Dedifferentiated amniotic fluid mesenchymal stem cell (primary cell): ENCODE measurements at regions not wholly inside any gene's neighbourhood (a gene's known extent, or its start where the extent isn't known, plus 50 kb on each side); places are given as distances from the start of the nearest gene placed in this dataset.

ENCODE experiments used
- DNase-seq: peaks from one replicate; pipeline ENCODE4 v3.0.0-alpha.2; 2016; ENCODE audit errors: extremely low spot score

DNA sequence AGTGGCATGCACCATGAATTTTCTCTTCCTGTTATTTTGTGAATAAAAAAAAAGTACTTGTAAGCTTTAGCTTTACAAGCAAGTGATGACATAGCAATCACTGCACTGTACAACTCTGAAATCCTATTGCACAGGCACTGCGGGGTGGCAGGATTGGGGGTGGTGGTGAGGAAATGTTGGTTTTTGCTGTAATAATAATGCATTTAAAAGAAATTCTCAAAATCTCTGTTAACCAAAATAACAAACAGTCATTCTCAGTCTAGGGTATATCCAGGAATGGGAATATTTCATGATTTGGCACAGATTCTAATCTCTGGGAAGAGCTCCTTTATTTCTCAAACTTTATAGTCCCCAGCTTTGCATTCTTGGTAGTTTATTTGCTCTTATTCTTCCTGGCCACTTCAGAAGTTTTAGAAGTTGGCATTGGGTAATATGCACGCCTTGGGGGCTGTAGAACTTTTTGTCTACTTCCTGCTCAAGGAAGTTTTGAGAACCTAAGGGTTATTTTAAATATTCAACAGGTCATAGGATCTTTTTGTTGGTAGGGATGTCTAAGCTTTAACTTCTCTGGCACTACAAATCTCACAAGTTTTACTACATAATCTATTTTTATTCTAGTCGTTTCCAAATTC lies 353.0 kb upstream of the KLF12 start:
- no peak for DNase-seq

DNA sequence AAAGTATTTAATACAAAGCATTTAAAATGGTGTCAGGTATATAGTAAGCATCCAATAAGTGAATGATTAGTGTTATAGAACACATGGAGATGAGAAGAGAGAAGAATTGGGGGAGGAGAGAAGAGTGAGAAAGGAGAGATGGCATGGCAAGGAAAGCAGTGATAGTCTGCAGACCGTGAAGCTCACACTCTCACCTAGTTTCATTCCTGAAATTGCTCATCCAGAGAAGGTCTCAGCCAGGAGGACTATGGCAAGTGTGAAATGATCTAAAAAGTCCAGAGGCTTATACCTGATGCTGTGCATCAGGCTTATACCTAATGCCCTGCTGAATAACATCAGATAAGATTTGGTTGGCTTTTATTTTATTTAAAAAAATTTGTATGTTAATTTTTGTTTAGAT lies 351.6 kb upstream of the KLF12 start:
- no peak for DNase-seq

GRCh38 chr13:74479124-74479523 lies 344.9 kb upstream of the KLF12 start:
- DNase-seq: no peak

DNA sequence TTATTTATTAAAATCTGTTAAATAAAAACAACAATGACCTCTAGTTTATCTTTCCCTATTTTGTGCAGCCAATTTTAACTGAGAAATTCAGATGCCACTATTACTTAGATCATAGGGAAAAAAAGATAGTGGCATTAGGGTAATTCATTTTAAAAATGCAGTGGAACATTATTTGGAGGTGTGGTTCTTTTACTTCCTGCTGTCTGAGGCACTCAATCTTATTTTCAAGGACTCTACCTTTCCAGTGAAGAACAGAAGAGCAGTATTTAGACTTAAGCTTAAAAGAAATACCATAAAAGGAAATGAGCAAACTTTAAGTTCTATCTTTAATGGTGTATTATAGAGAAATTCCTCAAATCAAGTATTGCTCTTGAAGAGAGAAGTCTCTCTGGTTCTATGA lies 342.6 kb upstream of the KLF12 start:
- DNase-seq: no peak

- no peak for DNase-seq
Measured at GRCh38 chr13:74476365-74476764, 342.2 kb upstream of the KLF12 start.

- no peak for DNase-seq
Measured at GRCh38 chr13:74466864-74467263, 332.7 kb upstream of the KLF12 start.

DNA sequence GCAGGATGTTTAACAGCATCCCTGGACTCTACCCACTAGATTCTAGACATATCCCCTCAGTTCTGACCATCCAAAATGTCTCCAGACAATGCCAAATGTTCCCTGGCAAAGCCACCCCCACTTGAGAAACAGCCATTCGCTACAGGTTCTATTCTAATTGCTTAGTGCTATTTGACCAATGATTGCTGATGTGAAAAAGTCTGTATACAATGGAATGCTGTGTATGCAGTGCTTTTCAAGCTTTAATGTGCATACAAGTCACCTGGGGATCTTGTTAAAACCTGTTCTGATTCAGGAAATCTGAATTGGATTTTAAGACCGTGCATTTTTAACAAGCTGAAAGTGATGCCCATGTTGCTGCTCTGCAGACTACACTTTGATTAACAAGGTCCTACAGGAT lies 331.8 kb upstream of the KLF12 start:
- no peak for DNase-seq

DNA sequence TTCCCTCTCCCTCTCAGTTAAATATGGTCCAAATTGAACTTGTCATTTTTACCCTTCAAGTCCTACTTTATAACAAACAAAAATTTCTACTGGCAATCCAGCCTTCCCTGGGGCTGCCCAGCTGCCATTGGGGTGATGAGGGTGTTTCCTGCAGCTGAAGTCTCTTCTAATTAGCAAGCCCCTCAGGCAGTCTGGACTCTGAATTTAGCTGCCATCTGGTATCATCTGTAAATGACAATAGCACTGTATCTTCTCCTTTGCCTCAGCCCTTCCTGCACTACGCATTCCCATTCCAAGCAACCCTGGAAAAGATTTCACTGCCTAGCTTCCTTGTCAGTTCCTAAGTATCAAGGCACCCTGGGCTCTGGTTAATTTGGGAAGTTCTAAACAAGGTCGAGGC lies 331.1 kb upstream of the KLF12 start:
- no peak for DNase-seq

- no peak for DNase-seq
Measured at GRCh38 chr13:74464670-74465069, 330.5 kb upstream of the KLF12 start.

DNA sequence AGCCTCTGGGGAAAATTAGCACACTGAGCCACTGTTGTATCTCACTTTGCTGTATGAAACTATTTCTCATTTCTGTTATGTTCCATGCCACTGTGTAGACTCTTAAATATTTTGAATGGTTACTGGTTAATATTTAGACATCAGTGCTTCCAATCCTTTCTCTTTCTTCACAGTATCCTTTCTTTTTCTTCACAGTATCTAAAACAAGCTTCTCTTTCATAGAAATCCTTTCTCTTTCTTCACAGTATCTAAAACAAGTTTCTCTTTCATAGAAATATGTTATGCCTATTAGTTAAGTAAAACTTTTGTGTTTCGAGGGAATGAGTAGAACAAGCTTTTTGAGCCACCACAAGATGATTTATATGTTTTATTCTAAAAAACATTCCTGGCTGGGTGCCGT lies 326.8 kb upstream of the KLF12 start:
- DNase-seq: no peak

DNA sequence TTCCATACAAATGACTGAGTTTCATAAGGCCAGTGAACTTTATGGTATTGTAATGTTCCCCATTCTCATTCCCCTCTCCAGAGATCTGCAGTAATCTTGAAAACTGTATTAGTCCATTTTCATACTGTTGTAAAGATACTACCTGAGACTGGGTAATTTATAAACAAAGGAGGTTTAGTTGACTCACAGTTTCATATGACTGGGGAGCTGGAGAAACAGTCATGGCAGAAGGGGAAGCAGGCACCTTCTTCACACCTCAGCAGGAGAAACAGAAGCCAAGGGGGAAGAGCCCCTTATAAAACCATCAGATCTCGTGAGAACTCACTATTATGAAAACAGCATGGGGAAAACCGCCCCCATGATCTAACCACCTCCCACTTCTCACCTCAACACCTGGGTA lies 318.7 kb upstream of the KLF12 start:
- no peak for DNase-seq

DNA sequence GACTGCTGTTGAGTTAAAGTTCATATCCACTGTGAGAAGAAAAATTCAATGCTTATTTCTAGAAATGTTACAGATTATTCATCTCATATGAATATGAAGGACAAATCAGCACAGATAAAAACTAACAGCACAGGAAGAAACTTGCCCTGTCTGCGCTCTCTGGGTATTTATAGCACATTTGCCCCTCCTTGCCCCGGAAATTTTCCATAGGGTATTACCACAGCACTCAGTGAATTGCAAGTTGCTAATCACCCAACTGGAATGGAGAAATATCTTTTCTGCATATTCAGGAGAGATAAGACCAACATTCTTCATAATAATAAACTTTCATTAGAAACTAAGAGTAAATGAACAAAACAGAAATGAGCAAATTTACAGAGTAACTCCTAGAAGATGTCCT lies 318.0 kb upstream of the KLF12 start:
- no peak for DNase-seq

GRCh38 chr13:74450964-74451363 lies 316.8 kb upstream of the KLF12 start:
- DNase-seq: peak; percentile 61

DNA sequence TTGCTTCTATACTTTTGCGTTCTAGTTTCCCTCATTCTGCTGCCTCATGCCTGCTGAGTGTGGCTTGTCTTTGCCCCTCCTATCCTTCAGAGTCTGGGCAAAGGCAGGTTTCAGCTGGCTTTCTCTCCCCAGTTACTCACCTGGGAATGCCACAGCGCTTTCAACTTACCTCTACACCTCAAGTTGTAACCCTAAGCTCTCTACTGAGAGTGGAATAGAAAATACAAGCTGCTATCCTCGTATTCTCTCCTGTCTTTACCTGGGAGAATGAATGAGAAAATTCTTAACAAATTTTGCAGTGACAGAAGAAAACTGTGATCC lies 316.3 kb upstream of the KLF12 start:
- no peak for DNase-seq

DNA sequence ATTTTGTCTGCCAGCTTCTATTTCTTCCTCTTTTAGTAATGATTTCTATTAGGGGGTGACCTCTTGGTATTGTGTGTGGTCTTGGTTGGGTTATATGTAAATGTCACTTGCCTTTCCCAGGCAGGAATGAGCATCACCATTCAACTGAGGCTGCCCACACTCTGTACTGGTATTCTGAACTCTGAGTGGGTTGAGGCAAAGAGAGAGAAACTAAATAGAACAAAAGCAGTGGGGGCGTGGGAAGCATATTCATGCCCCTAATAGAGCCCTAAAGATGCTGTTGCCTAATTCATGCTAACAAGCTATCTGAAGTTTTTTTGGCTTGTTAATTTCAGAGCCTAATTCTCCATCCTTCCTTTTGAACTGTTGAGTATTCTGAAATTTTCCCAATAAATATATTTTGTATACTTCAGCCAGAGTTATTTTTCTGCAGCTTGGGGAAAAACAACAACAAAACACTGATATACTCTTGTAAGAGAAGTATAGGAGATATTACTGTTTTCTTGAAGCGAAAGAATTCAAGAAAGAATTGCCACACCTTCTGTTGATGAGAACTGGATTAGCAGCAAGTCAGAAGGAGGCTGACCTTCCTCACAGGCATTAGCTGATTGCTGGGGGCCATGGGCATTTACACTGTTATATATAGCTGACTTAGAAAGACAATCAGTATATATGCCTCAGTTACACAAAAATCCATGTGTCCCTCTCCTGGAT lies 315.8 kb upstream of the KLF12 start:
- DNase-seq: no peak

GRCh38 chr13:74444864-74445479 lies 310.8 kb upstream of the KLF12 start:
- no peak for DNase-seq

- no peak for DNase-seq
Measured at GRCh38 chr13:74444161-74444571, 310.0 kb upstream of the KLF12 start.

DNA sequence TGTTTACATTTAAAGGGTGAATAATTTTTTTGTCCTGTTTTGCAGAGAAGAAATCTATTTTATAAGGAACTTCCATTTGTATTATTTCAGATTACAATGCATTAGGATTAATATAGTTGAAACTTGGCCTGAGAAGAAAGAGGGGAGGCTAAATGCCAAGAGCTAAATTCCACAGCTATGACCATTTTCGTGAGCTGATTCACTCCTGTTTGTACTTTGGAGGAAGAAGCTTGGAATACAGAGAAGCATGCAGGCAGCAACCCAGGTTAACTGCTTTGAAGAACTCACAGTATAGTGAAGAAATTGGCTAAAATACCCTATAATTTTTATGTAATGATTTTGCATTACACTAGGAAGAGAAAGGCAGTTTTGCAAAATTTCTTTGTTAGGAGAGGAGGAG lies 309.4 kb upstream of the KLF12 start:
- peak; percentile 65 for DNase-seq

DNA sequence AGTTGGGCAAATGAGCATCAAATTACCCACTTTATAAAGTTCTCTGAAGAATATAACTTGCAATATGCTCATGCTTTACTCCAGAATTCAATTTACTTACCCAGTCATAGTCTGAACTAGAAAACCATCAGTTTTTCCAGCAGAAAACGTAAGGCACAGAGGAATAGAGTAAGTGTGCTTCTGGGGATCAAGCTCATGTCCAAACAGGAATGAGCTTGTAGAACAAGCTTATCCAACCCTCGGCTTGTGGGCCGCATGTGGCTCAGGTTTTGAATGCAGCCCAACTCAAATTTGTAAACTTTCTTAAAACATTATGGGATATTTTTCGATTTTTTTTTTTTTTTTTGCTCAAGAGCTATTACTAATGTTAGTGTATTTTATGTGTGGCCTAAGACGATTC lies 308.5 kb upstream of the KLF12 start:
- DNase-seq: no peak

DNA sequence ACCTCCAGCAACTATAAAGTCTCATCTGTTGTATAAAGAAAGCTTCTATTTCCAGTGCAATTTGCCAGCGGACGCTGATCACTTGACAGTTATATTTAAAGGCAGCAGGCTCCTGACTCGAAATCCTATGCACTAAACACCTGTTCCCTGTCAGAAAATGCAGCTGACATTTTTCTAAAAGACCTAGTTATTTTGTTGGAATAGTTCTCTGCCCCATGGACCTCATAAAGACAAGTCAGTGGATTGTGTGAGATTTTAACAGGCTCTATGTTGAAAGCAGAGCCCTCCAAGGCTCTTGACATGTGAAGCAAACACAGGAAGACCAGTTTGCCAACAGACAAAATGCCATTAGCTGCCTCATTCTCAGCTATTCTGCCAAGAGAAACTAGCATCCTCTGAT lies 304.7 kb upstream of the KLF12 start:
- DNase-seq: no peak

DNA sequence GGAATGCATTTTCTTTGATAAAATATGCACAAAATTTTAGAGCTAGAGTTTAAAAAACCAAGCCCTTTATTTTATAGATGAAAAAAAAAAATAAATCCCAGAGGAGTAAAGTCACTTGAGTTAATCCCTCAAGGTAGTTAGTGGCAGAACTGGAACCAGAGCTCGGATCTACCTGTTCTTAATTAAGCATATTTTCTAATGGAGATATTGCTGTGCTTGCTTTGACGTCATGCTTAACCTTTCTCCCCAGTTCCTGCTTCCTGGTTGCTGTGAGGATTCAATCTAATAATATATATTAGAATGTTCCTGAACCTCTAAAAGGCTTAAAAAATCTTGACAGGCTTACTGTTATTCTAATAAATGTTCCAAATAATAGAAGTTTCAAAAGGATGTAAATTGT lies 300.6 kb upstream of the KLF12 start:
- no peak for DNase-seq

- no peak for DNase-seq
Measured at GRCh38 chr13:74424455-74424854, 290.3 kb upstream of the KLF12 start.

GRCh38 chr13:74423434-74423833 lies 289.2 kb upstream of the KLF12 start:
- DNase-seq: no peak

GRCh38 chr13:74414458-74414857 lies 280.3 kb upstream of the KLF12 start:
- DNase-seq: no peak
